G401 (cell line): ENCODE measurements at regions not wholly inside any gene's neighbourhood (a gene's known extent, or its start where the extent isn't known, plus 50 kb on each side); places are given as distances from the start of the nearest gene placed in this dataset.
"Not testable (repeated sequence)": the region's sequence is repeated elsewhere in the genome, so short reads cannot be mapped to it uniquely, and the experiment has no call there.

Experiments used
- DNase-seq: peaks from one replicate; pipeline ENCODE4 v3.0.0-alpha.2; 2015; ENCODE audit warnings: low spot score
- in situ Hi-C: cut with HindIII; loops from 2 replicates; pipeline ENCODE4 v1.10.0; 2016; ENCODE audit warnings: low sequenced_read_pairs, mixed read lengths

GRCh38 chr17:21545064-21545463 lies 147.3 kb upstream of the KCNJ18 start:
- in situ Hi-C loops: no loop called here

GRCh38 chr17:21548236-21548635 lies 144.1 kb upstream of the KCNJ18 start:
- DNase-seq: peak; percentile 31
- in situ Hi-C loops: no loop called here

More at GRCh38 chr17:21545064-21545463, 147.3 kb upstream of the KCNJ18 start:
- peak; percentile 40 for DNase-seq

GRCh38 chr17:21549107-21549687 lies 143.1 kb upstream of the KCNJ18 start:
- in situ Hi-C loops: no loop called here
- DNase-seq: peak; percentile 77

- DNase-seq, in situ Hi-C loops: not testable (repeated sequence)
Measured at GRCh38 chr17:21550031-21550430, 142.3 kb upstream of the KCNJ18 start.

GRCh38 chr17:21551081-21551881 lies 141.0 kb upstream of the KCNJ18 start:
- in situ Hi-C loops: no loop called here

GRCh38 chr17:21558921-21559320 lies 133.4 kb upstream of the KCNJ18 start:
- in situ Hi-C loops, DNase-seq: not testable (repeated sequence)

More at GRCh38 chr17:21551081-21551881, 141.0 kb upstream of the KCNJ18 start:
- DNase-seq: peak; percentile 90

GRCh38 chr17:21564262-21564661 lies 128.1 kb upstream of the KCNJ18 start:
- DNase-seq: no peak
- in situ Hi-C loops: no loop called here

- DNase-seq, in situ Hi-C loops: not testable (repeated sequence)
Measured at GRCh38 chr17:21564757-21565156, 127.6 kb upstream of the KCNJ18 start.

GRCh38 chr17:21570427-21570826 lies 121.9 kb upstream of the KCNJ18 start:
- DNase-seq, in situ Hi-C loops: not testable (repeated sequence)

GRCh38 chr17:21572148-21572547 lies 120.2 kb upstream of the KCNJ18 start:
- in situ Hi-C loops: not testable (repeated sequence)

GRCh38 chr17:21573271-21573960 lies 118.9 kb upstream of the KCNJ18 start:
- DNase-seq: peak; percentile 19
- in situ Hi-C loops: not testable (repeated sequence)

More at GRCh38 chr17:21572148-21572547, 120.2 kb upstream of the KCNJ18 start:
- not testable (repeated sequence) for DNase-seq

- in situ Hi-C loops: no loop called here
- DNase-seq: peak; percentile 88
Measured at GRCh38 chr17:21573961-21574610, 118.2 kb upstream of the KCNJ18 start.

- peak; percentile 12 for DNase-seq
- in situ Hi-C loops: not testable (repeated sequence)
Measured at GRCh38 chr17:21574611-21575255, 117.6 kb upstream of the KCNJ18 start.

GRCh38 chr17:21578783-21579182 lies 113.5 kb upstream of the KCNJ18 start:
- in situ Hi-C loops: not testable (repeated sequence)
- peak; percentile 61 for DNase-seq

GRCh38 chr17:21592774-21593173 lies 99.5 kb upstream of the KCNJ18 start:
- no peak for DNase-seq
- in situ Hi-C loops: no loop called here

GRCh38 chr17:21593452-21594105 lies 98.7 kb upstream of the KCNJ18 start:
- in situ Hi-C loops: not testable (repeated sequence)
- peak; percentile 87 for DNase-seq

- in situ Hi-C loops: no loop called here
Measured at GRCh38 chr17:21595086-21595485, 97.2 kb upstream of the KCNJ18 start.

GRCh38 chr17:21602176-21602575 lies 90.1 kb upstream of the KCNJ18 start:
- in situ Hi-C loops: no loop called here
- DNase-seq: peak; percentile 78

More at GRCh38 chr17:21595086-21595485, 97.2 kb upstream of the KCNJ18 start:
- DNase-seq: no peak
